ENCODE measurements at regions not wholly inside any gene's neighbourhood (a gene's known extent, or its start where the extent isn't known, plus 50 kb on each side); places are given as distances from the start of the nearest gene placed in this dataset.
"Not testable (repeated sequence)": the region's sequence is repeated elsewhere in the genome, so short reads cannot be mapped to it uniquely, and the experiment has no call there.

DNA sequence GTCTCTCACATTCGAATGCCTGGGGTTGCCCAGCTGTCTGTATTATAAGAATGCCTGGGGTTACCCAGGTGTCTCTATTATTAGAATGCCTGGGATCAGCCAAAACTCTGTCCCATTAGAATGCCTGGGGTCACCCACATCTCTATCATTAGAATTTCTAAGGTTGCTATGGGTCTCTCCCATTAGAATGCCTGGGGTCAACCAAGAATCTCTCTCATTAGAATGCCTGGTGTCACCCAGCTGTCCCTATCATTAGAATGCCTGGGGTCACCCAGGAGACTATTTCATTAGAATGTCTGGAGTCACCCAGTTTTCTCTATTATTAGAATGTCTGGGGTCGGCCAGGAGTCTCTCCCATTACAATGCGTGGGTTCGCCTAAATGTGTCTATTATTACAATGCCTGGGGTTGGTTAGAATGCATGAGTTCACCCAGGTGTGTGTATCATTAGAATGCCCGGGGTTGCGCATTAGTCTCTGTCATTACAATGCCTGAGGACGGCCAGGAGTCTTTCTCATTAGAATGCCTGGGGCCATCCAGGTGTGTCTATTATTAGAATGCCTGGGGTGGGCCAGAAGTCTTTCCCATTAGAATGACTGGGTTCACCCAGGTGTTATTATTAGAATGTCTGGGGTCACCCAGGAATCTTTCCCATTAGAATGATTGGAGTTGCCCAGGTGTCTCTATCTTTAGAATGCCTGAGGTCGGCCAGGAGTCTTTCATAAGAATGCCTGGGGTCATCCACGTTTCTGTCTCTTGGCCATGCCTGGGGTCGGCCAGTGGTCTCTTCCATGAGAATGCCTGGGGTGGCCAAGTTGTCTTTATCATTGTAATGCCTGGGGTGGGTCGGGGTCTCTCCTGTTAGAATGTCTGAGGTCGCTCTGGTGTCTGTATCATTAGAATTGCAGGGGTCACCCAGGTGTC lies 59.6 kb downstream of the RNF187 start:
- Histone ChIP-seq H3K27me3 (ENCODE audit: control insufficient read depth, insufficient read depth, low read length) (peaks cover 91% of the 10 kb centered on the region), H3K9ac (ENCODE audit: low read depth, low read length) (no peak overlapping the region), H3K9me3 (ENCODE audit: control insufficient read depth, insufficient read depth, low read length) (no peaks in the 10 kb centered on the region), H3K4me3 (ENCODE audit: low read depth, low read length) (no peak overlapping the region), H3K36me3 (ENCODE audit: control insufficient read depth, insufficient read depth, low read length) (no peaks in the 10 kb centered on the region), H3K4me1 (ENCODE audit: control insufficient read depth, insufficient read depth, low read length) (no peaks in the 10 kb centered on the region)

DNA sequence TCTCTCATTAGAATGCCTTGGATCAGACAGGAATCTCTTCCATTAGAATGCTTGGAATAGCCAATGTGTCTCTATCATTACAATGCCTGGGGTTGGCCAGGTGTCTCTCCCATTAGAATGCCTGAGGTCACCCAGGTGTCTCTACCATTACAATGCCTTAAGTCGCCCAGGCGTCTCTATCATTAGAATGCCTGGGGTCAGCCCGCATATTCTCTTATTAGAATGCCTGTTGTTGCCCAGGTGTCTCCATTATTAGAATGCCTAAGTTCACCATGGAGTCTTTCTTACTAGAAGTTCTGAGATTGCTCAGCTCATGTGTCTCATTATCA lies 60.2 kb downstream of the RNF187 start:
- no peaks in the 10 kb centered on the region for H3K9me3 ChIP-seq (ENCODE audit: control insufficient read depth, insufficient read depth, low read length)
- H3K36me3 ChIP-seq (ENCODE audit: control insufficient read depth, insufficient read depth, low read length): no peaks in the 10 kb centered on the region
- no peak overlapping the region for H3K4me3 ChIP-seq (ENCODE audit: low read depth, low read length)
- no peak overlapping the region for H3K9ac ChIP-seq (ENCODE audit: low read depth, low read length)
- H3K4me1 ChIP-seq (ENCODE audit: control insufficient read depth, insufficient read depth, low read length): no peaks in the 10 kb centered on the region
- H3K27me3 ChIP-seq (ENCODE audit: control insufficient read depth, insufficient read depth, low read length): peaks cover 91% of the 10 kb centered on the region

DNA sequence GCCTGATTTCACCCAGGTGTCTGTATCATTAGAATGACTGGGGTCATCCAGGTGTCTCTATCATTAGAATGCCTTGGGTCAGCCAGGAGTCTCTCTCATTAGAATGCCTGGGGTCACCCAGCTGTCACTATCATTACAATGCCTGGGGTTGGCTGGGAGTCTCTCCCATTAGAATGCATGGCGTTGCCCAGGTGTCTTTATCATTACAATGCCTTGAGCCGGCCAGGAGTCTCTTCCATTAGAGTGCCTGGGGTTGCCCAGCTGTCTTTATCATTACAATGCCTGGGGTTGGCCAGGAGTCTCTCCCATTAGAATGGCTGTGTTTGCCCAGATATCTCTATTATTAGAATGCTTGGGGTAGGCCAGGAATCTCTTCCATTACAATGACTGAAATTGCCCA lies 61.6 kb downstream of the RNF187 start:
- H3K4me3 ChIP-seq (ENCODE audit: low read depth, low read length): no peak overlapping the region
- no peaks in the 10 kb centered on the region for H3K4me1 ChIP-seq (ENCODE audit: control insufficient read depth, insufficient read depth, low read length)
- no peaks in the 10 kb centered on the region for H3K36me3 ChIP-seq (ENCODE audit: control insufficient read depth, insufficient read depth, low read length)
- no peak overlapping the region for H3K9ac ChIP-seq (ENCODE audit: low read depth, low read length)
- H3K9me3 ChIP-seq (ENCODE audit: control insufficient read depth, insufficient read depth, low read length): no peaks in the 10 kb centered on the region
- peaks cover 90% of the 10 kb centered on the region for H3K27me3 ChIP-seq (ENCODE audit: control insufficient read depth, insufficient read depth, low read length)

DNA sequence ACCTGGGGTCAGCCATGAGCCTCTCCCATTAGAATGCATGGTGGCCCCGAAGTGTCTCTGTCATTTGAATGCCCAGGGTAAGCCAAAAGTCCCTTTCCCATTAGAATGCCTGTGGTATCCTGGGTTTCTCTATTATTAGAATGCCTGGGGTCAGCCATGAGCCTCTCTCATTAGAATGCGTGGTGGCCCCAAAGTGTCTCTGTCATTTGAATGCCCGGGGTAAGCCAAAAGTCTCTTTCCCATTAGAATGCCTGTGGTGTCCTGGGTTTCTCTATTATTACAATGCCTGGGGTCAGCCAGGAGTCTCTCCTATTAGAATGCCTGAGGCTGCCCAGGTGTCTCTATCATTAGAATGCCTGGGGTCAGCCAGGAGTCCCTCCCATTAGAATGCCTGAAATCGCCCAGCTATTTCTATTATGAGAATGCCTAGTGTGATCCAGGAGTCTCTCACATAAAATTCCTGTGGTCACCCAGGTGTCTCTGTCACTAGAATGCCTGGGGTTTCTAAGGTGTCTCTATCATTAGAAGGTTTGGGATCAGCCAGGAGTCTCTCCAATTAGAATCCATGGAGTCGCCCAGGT lies 65.5 kb downstream of the RNF187 start:
- Histone ChIP-seq H3K36me3 (ENCODE audit: control insufficient read depth, insufficient read depth, low read length) (no peaks in the 10 kb centered on the region), H3K4me3 (ENCODE audit: low read depth, low read length) (no peak overlapping the region), H3K9me3 (ENCODE audit: control insufficient read depth, insufficient read depth, low read length) (no peaks in the 10 kb centered on the region), H3K4me1 (ENCODE audit: control insufficient read depth, insufficient read depth, low read length) (no peaks in the 10 kb centered on the region), H3K27me3 (ENCODE audit: control insufficient read depth, insufficient read depth, low read length) (peaks cover 67% of the 10 kb centered on the region), H3K9ac (ENCODE audit: low read depth, low read length) (no peak overlapping the region)

DNA sequence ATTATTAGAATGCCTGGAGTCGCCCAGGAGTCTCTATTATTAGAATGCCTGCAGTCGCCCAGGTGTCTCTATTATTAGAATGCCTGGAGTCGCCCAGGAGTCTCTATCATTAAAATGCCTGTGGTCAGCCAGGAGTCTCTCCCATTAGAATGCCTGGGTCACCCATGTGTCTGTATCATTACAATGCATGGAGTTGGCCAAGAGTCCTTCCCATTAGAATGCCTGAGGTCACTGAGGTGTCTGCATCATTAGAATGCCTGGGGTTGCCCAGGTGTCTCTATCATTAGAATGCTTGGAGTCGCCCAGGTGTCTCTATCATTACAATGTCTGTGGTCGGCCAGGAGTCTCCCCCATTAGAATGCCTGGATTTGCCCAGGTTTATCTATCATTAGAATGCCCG lies 66.9 kb downstream of the RNF187 start:
- Histone ChIP-seq H3K4me3 (ENCODE audit: low read depth, low read length) (no peak overlapping the region), H3K27me3 (ENCODE audit: control insufficient read depth, insufficient read depth, low read length) (peaks cover 58% of the 10 kb centered on the region), H3K36me3 (ENCODE audit: control insufficient read depth, insufficient read depth, low read length) (no peaks in the 10 kb centered on the region), H3K4me1 (ENCODE audit: control insufficient read depth, insufficient read depth, low read length) (no peaks in the 10 kb centered on the region), H3K9me3 (ENCODE audit: control insufficient read depth, insufficient read depth, low read length) (no peaks in the 10 kb centered on the region), H3K9ac (ENCODE audit: low read depth, low read length) (no peak overlapping the region)

DNA sequence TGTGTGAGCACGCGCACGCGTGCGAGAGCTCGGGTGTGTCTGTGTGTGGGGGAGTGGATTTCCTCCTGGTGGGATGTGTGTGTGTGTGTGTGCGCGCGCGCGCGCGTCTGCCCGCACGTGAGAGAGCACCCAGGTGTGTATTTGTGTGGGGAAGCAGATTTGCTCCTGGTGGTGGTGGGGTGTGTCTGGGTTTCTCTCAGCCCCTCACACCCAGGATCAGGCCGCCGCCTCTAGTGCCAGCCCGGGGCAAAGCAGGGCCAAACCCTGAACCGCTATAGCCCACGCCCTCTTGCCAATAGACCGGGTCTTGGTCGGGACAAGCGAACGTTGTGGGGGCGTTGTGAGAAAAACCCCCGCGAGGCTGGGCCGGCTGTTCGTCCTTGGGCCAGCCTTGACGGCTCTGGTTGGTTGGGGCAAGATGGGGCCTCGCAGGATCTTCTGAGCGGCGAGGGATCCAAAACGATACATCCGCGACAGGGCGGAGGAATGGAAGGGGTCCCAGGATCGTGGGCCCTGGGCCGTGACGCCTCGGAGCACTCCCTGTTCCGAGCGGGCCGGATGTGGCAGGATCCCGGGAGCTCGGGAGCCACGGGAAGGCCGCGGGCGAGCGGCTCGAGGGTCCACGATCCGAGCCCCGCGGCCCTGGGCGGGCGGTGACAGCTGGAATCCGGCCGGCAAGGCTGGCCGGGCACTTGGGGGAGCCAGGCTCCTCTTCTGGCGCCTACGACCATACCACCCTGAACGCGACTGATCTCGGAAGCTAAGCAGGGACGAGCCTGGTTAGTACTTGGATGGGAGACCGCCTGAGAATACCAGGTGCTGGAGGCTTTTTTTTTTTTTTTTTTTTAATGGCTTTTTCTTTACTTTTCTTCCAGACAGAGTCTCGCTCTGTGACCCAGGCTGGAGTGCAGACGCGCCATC lies 68.2 kb downstream of the RNF187 start:
- no peak overlapping the region for H3K9ac ChIP-seq (ENCODE audit: low read depth, low read length)
- no peaks in the 10 kb centered on the region for H3K4me1 ChIP-seq (ENCODE audit: control insufficient read depth, insufficient read depth, low read length)
- H3K9me3 ChIP-seq (ENCODE audit: control insufficient read depth, insufficient read depth, low read length): no peaks in the 10 kb centered on the region
- H3K4me3 ChIP-seq (ENCODE audit: low read depth, low read length): no peak overlapping the region
- H3K27me3 ChIP-seq (ENCODE audit: control insufficient read depth, insufficient read depth, low read length): peaks cover 46% of the 10 kb centered on the region
- H3K36me3 ChIP-seq (ENCODE audit: control insufficient read depth, insufficient read depth, low read length): no peaks in the 10 kb centered on the region

DNA sequence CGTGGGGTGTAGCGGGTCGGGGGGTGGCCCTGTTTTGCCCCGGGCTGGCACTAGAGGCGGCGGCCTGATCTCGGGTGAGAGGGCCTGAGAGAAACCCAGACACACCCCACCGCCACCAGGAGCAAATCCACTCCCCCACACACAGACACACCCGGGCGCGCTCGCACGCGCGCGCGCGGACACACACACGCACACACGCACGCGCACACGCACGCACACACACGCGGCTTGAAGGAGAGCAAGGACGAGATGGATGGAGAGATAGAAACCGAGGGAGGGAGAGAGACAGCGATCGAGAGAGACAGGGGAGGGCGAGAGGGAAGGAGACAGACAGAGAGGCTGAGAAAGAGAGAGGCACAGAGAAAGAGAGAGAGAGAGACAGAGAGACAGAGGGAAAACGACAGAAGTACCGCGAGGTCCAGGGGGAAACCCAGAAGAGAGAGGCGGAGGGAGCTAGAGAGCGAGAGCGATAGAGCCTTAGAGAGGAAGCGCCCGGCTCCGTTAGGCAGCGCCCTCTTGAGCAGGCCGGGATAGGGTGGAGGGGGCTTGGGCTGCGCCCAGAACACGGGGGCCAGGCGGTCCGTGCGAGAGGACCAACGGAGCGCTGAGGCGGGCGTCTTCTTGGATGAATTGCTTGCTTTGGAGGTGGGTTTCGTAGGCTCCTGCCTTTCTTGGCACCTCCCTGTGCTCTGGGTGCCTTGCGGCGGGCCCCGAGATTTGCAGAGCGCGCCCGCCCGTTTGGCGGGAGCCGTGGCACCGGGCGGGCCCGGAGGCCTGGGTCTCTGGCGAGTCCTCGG lies 69.7 kb downstream of the RNF187 start:
- H3K9me3 ChIP-seq (ENCODE audit: control insufficient read depth, insufficient read depth, low read length); H3K4me1 ChIP-seq (ENCODE audit: control insufficient read depth, insufficient read depth, low read length); H3K4me3 ChIP-seq (ENCODE audit: low read depth, low read length); H3K36me3 ChIP-seq (ENCODE audit: control insufficient read depth, insufficient read depth, low read length); H3K9ac ChIP-seq (ENCODE audit: low read depth, low read length): not testable (repeated sequence)
- H3K27me3 ChIP-seq (ENCODE audit: control insufficient read depth, insufficient read depth, low read length): peaks cover 31% of the 10 kb centered on the region
